SK-N-SH (cell line): ENCODE measurements at regions not wholly inside any gene's neighbourhood (a gene's known extent, or its start where the extent isn't known, plus 50 kb on each side); places are given as distances from the start of the nearest gene placed in this dataset.

Source experiments
- CHD2 ChIP-seq: fragments of 150-350 bp; IDR thresholded peaks from 2 replicates; pipeline ENCODE4 v1.6.1; 2018; ENCODE audit warnings: low read length; ENCODE audit not compliant: partially characterized antibody
- CTCF ChIP-seq: fragments of 200-600 bp; sonication (generic); IDR thresholded peaks from 2 replicates; pipeline ENCODE4 v1.6.1; 2017; ENCODE audit warnings: antibody characterized with exemption, mild to moderate bottlenecking, moderate library complexity
- EP300 ChIP-seq, 2 experiments: IDR thresholded peaks; 2 replicates each; pipeline versions ENCODE4 v1.4.0 to v1.6.1; 2012; ENCODE audit warnings: borderline replicate concordance in 1 of 2, low read depth in 1 of 2, low read length in 1 of 2
- EZH2phosphoT487 ChIP-seq: fragments of 200-600 bp; sonication (generic); IDR thresholded peaks from 2 replicates; pipeline ENCODE4 v1.6.1; 2017; ENCODE audit warnings: low read depth, mixed run types, mild to moderate bottlenecking, antibody characterized with exemption, moderate library complexity, borderline replicate concordance
- GABPA ChIP-seq: IDR thresholded peaks from 2 replicates; pipeline ENCODE4 v1.4.0; 2012; ENCODE audit warnings: low read depth, mild to moderate bottlenecking
- MXI1 ChIP-seq: IDR thresholded peaks from 2 replicates; pipeline ENCODE4 v1.6.1; 2012; ENCODE audit warnings: mild to moderate bottlenecking, low read depth, low read length, improper control_type of control experiment
- REST ChIP-seq: IDR thresholded peaks from 2 replicates; pipeline ENCODE4 v1.6.1; 2012; ENCODE audit warnings: mild to moderate bottlenecking, low read depth, low read length, moderate library complexity
- SMC3 ChIP-seq: IDR thresholded peaks from 2 replicates; pipeline ENCODE4 v1.6.1; 2012; ENCODE audit warnings: low read depth, low read length, improper control_type of control experiment
- TAF1 ChIP-seq: IDR thresholded peaks from 2 replicates; pipeline ENCODE4 v1.6.1; 2012; ENCODE audit warnings: low read depth, mild to moderate bottlenecking, low read length, moderate library complexity, borderline replicate concordance
- TF ChIP-seq, protein P1 (sequence below): IDR thresholded peaks from 2 replicates; pipeline ENCODE4 v1.4.0; 2012; ENCODE audit warnings: low read depth, borderline replicate concordance

GRCh38 chr2:188028739-188029138 lies 262.9 kb upstream of the GULP1 start:
- TF ChIP-seq TAF1, result no peak
- TF ChIP-seq REST, result no peak
- TF ChIP-seq MXI1, result no peak
- TF ChIP-seq SMC3, result no peak
- no peak for TF ChIP-seq EP300 (IDR thresholded peaks at IDR 0.05; ENCODE audit: borderline replicate concordance in 1 of 2, low read depth in 1 of 2, low read length in 1 of 2)
- no peak for TF ChIP-seq CTCF
- TF ChIP-seq CHD2, result no peak
- TF ChIP-seq, protein P1, sequence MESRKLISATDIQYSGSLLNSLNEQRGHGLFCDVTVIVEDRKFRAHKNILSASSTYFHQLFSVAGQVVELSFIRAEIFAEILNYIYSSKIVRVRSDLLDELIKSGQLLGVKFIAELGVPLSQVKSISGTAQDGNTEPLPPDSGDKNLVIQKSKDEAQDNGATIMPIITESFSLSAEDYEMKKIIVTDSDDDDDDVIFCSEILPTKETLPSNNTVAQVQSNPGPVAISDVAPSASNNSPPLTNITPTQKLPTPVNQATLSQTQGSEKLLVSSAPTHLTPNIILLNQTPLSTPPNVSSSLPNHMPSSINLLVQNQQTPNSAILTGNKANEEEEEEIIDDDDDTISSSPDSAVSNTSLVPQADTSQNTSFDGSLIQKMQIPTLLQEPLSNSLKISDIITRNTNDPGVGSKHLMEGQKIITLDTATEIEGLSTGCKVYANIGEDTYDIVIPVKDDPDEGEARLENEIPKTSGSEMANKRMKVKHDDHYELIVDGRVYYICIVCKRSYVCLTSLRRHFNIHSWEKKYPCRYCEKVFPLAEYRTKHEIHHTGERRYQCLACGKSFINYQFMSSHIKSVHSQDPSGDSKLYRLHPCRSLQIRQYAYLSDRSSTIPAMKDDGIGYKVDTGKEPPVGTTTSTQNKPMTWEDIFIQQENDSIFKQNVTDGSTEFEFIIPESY, result no peak
- TF ChIP-seq EZH2phosphoT487, result no peak
- no peak for TF ChIP-seq GABPA
